GM12878 (cell line): ENCODE measurements at regions not wholly inside any gene's neighbourhood (a gene's known extent, or its start where the extent isn't known, plus 50 kb on each side); places are given as distances from the start of the nearest gene placed in this dataset.

ENCODE experiments used
- EZH2 ChIP-seq: IDR thresholded peaks from 2 replicates; pipeline ENCODE4 v1.6.1; 2012; ENCODE audit warnings: low read depth, mild to moderate bottlenecking, control low read depth, inconsistent platforms, low read length, borderline replicate concordance; ENCODE audit not compliant: control insufficient read depth
- HCFC1 ChIP-seq: fragments of 150-350 bp; IDR thresholded peaks from 2 replicates; pipeline ENCODE4 v1.6.1; 2014; ENCODE audit warnings: low read length
- POLR2A ChIP-seq: IDR thresholded peaks from 2 replicates; pipeline ENCODE4 v1.6.1; 2011; ENCODE audit warnings: low read depth, mild to moderate bottlenecking, low read length
- POLR2AphosphoS5 ChIP-seq: IDR thresholded peaks from 2 replicates; pipeline ENCODE4 v1.6.1; 2011; ENCODE audit warnings: mild to moderate bottlenecking, low read length, inconsistent platforms
- SIN3A ChIP-seq: IDR thresholded peaks from 2 replicates; pipeline ENCODE4 v1.6.1; 2012; ENCODE audit warnings: low read depth, low read length, improper control_type of control experiment
- SMAD1 ChIP-seq: fragments of 450-650 bp; IDR thresholded peaks from 2 replicates; pipeline ENCODE4 v1.6.1; 2018; ENCODE audit warnings: mild to moderate bottlenecking, low read depth; ENCODE audit not compliant: partially characterized antibody
- YY1 ChIP-seq: IDR thresholded peaks from 2 replicates; pipeline ENCODE4 v1.6.1; 2011; ENCODE audit warnings: low read depth, mild to moderate bottlenecking, low read length
- TF ChIP-seq, protein P1 (sequence below): IDR thresholded peaks from 2 replicates; pipeline ENCODE4 v1.6.1; 2012; ENCODE audit warnings: low read length, inconsistent platforms

DNA sequence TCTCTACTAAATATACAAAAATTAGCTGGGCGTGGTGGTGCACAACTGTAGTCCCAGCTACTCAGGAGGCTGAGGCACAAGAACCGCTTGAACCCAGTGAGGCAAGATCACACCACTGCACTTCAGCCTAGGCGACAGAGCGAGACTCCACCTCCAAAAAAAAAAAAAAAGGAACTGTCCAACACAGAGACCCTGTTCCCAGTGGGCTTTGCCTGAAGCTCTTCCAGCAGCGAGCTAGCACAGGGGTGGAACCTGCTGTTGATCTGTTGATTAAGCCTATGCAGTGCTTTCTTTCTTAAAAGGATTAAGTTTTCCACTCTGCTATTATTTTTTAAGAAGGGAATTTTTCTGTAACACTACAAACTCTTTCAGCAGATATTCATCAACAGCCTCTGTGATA is 171.0 kb upstream of the TUT7 start:
- TF ChIP-seq SIN3A (no peak), POLR2A (no peak), YY1 (no peak), EZH2 (no peak), POLR2AphosphoS5 (no peak), HCFC1 (no peak), SMAD1 (no peak)
- TF ChIP-seq, protein P1, sequence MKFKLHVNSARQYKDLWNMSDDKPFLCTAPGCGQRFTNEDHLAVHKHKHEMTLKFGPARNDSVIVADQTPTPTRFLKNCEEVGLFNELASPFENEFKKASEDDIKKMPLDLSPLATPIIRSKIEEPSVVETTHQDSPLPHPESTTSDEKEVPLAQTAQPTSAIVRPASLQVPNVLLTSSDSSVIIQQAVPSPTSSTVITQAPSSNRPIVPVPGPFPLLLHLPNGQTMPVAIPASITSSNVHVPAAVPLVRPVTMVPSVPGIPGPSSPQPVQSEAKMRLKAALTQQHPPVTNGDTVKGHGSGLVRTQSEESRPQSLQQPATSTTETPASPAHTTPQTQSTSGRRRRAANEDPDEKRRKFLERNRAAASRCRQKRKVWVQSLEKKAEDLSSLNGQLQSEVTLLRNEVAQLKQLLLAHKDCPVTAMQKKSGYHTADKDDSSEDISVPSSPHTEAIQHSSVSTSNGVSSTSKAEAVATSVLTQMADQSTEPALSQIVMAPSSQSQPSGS, result no peak
